BJ (cell line): ENCODE measurements at regions not wholly inside any gene's neighbourhood (a gene's known extent, or its start where the extent isn't known, plus 50 kb on each side); places are given as distances from the start of the nearest gene placed in this dataset.
"Not testable (repeated sequence)": the region's sequence is repeated elsewhere in the genome, so short reads cannot be mapped to it uniquely, and the experiment has no call there.

ENCODE experiments used
- CTCF ChIA-PET: fragments of 350-600 bp; formaldehyde crosslinking; extraction: SDS; loops from one replicate; lab custom pipeline; 2021; ENCODE audit warnings: antibody characterized with exemption, inconsistent platforms; lab: Yijun Ruan, JAX
- POLR2A ChIA-PET: fragments of 300-600 bp; sonication (Branson Sonifier 250); formaldehyde crosslinking; extraction: SDS; loops from one replicate; lab custom pipeline; 2021; ENCODE audit warnings: antibody characterized with exemption; lab: Charles Lee
- DNase-seq: peaks from one replicate; pipeline ENCODE4 v3.0.0-alpha.2; 2011; ENCODE audit warnings: low read depth
- H3K27me3 ChIP-seq: 2 replicates; pipeline ENCODE4 v1.6.0; 2011; ENCODE audit warnings: low read length; ENCODE audit not compliant: control insufficient read depth, insufficient read depth
- H3K36me3 ChIP-seq: 2 replicates; pipeline ENCODE4 v1.5.1; 2011; ENCODE audit warnings: low read length; ENCODE audit not compliant: control insufficient read depth, insufficient read depth
- H3K4me3 ChIP-seq: 2 replicates; pipeline ENCODE4 v1.5.1; 2011; ENCODE audit warnings: low read depth, mild to moderate bottlenecking, control low read depth, low read length
- TF ChIP-seq, protein P1 (sequence below): IDR thresholded peaks from 2 replicates; pipeline ENCODE4 v1.5.1; 2011; ENCODE audit warnings: low read depth, mild to moderate bottlenecking, control low read depth, inconsistent platforms, low read length, moderate library complexity; ENCODE audit not compliant: insufficient read depth

- TF ChIP-seq, protein P1, sequence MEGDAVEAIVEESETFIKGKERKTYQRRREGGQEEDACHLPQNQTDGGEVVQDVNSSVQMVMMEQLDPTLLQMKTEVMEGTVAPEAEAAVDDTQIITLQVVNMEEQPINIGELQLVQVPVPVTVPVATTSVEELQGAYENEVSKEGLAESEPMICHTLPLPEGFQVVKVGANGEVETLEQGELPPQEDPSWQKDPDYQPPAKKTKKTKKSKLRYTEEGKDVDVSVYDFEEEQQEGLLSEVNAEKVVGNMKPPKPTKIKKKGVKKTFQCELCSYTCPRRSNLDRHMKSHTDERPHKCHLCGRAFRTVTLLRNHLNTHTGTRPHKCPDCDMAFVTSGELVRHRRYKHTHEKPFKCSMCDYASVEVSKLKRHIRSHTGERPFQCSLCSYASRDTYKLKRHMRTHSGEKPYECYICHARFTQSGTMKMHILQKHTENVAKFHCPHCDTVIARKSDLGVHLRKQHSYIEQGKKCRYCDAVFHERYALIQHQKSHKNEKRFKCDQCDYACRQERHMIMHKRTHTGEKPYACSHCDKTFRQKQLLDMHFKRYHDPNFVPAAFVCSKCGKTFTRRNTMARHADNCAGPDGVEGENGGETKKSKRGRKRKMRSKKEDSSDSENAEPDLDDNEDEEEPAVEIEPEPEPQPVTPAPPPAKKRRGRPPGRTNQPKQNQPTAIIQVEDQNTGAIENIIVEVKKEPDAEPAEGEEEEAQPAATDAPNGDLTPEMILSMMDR: peak; percentile 44
- H3K27me3 ChIP-seq: no peaks in the 10 kb centered on the region
- CTCF ChIA-PET: interaction anchor here (0.9 to 2.7 kb wide), 3 partner anchors 9 to 783 kb away, joined by 3 to 7 read pairs (median 3); no protein-coding TSS in a partner anchor
- no peak overlapping the region for H3K4me3 ChIP-seq
- no peak for DNase-seq
- POLR2A ChIA-PET: no interaction called here
- H3K36me3 ChIP-seq: no peaks in the 10 kb centered on the region
Observed at GRCh38 chr12:78562368-78563205, 302.0 kb upstream of the SYT1 start.

- H3K27me3 ChIP-seq: no peaks in the 10 kb centered on the region
- CTCF ChIA-PET: interaction anchor here (1.6 to 2.7 kb wide), 2 partner anchors 10 to 30 kb away, joined by 6 to 7 read pairs; no protein-coding TSS in a partner anchor
- TF ChIP-seq, protein P1: no peak
- H3K4me3 ChIP-seq: no peak overlapping the region
- POLR2A ChIA-PET: no interaction called here
- no peak for DNase-seq
- H3K36me3 ChIP-seq: no peaks in the 10 kb centered on the region
Observed at GRCh38 chr12:78563826-78564225, 300.7 kb upstream of the SYT1 start.

DNA sequence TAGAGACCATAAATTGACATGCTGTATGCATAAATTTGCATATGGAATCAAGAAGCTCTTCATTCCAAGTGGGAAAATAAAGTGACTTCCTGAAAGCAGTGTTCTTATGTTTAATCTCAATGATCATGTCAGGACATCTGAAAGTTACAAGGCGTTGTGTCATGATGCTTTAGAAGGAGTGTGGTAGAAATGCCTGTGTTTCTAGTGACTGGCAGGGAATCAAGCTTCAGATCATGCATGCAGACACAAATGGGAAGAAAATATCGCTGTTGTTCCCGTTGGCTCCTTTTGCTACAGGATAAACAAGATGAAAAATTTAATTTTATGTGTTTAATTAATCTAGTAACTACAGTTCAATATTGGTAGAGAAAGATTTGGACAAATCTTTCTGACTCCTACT lies 298.1 kb upstream of the SYT1 start:
- ChIA-PET POLR2A (no interaction called here), CTCF (interaction anchor here (2.3 kb wide), 1 partner anchor 11 kb away, joined by 7 read pairs; no protein-coding TSS in a partner anchor)
- H3K27me3 ChIP-seq: no peaks in the 10 kb centered on the region
- no peak for DNase-seq
- TF ChIP-seq, protein P1: no peak
- no peaks in the 10 kb centered on the region for H3K36me3 ChIP-seq
- no peak overlapping the region for H3K4me3 ChIP-seq

DNA sequence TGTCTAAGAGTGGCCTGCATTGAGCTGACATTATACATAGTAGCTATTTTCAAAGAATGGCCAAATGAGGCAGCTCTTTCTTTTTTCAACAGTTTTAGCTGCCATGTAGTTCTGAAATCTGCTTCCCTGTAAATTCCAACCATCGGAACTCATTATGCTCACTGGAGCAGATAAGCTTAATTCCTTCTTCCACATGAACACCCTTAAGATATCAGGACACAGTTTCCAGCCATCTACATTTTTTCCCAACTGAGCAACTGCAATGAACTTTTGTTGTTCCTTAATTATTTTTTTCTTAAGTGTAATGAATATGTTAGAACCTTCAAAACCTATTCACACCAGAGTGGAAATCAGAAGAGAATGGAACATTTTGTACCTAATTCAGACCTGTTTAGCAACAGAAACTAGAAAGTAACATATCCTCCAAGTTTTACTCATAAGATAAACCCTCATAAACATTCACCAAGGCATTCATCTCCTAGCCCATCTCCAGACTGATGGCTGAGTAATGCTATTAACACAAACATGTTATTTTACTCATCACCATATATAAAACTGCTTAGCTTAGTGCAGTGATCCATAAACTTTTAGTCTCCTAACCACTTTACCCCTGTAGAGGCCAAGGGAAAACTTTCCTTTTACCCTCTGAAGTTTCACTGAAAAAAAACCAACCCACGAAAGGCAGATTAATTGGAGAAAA lies 296.1 kb upstream of the SYT1 start:
- H3K4me3 ChIP-seq: no peak overlapping the region
- POLR2A ChIA-PET: no interaction called here
- CTCF ChIA-PET: no interaction called here
- peak; percentile 9 for DNase-seq
- TF ChIP-seq, protein P1: no peak
- H3K27me3 ChIP-seq: no peaks in the 10 kb centered on the region
- no peaks in the 10 kb centered on the region for H3K36me3 ChIP-seq

DNA sequence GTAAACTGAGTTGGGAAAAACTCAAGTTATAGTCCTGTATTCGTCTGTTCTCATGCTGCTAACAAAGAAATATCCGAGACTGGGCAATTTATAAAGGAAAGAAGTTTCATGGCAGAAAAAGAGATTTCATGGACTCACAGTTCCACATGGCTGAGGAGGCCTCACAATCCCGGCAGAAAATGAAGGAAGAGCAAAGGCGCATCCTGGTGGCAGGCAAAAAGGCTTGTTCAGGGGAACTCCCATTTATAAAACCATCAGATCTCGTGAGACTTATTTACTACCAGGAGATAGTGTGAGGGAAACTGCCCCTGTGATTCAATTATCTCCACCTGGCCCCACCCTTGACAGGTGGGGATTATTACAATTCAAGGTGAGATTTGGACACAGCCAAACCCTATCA lies 292.6 kb upstream of the SYT1 start:
- no peaks in the 10 kb centered on the region for H3K27me3 ChIP-seq
- H3K4me3 ChIP-seq: no peak overlapping the region
- ChIA-PET CTCF (no interaction called here), POLR2A (no interaction called here)
- TF ChIP-seq, protein P1: no peak
- DNase-seq: no peak
- H3K36me3 ChIP-seq: no peaks in the 10 kb centered on the region

- POLR2A ChIA-PET, DNase-seq, H3K27me3 ChIP-seq, H3K36me3 ChIP-seq, H3K4me3 ChIP-seq: not testable (repeated sequence)
- CTCF ChIA-PET: interaction anchor here (1.3 kb wide), 1 partner anchor 17 kb away, joined by 3 read pairs; no protein-coding TSS in a partner anchor
Observed at GRCh38 chr12:78575208-78575607, 289.4 kb upstream of the SYT1 start.
